Mesenchymal stem cell (in vitro differentiated cells and primary cell): ENCODE measurements at regions not wholly inside any gene's neighbourhood (a gene's known extent, or its start where the extent isn't known, plus 50 kb on each side); places are given as distances from the start of the nearest gene placed in this dataset.

ENCODE experiments used
- DNase-seq: peaks from one replicate; pipeline ENCODE4 v3.0.0-alpha.2; 2013
- H2AFZ ChIP-seq: one replicate; pipeline ENCODE4 v1.6.1; 2013; ENCODE audit warnings: low read depth, mild to moderate bottlenecking, control low read depth, inconsistent platforms, low read length, moderate library complexity
- H2AK5ac ChIP-seq: 2 replicates; pipeline ENCODE4 v1.6.1; 2013; ENCODE audit warnings: low read length, moderate library complexity, mild to moderate bottlenecking, inconsistent platforms; ENCODE audit not compliant: severe bottlenecking
- H2BK120ac ChIP-seq: one replicate; pipeline ENCODE4 v1.6.1; 2013; ENCODE audit warnings: low read depth, mild to moderate bottlenecking, inconsistent platforms, low read length, moderate library complexity
- H2BK12ac ChIP-seq, 2 experiments: one replicate each; pipeline ENCODE4 v1.6.1; 2013; ENCODE audit warnings: inconsistent platforms in 2 of 2, low read length in 2 of 2, mild to moderate bottlenecking in 2 of 2, moderate library complexity in 2 of 2, control low read depth in 1 of 2
- H2BK15ac ChIP-seq: one replicate; pipeline ENCODE4 v1.6.1; 2013; ENCODE audit warnings: mild to moderate bottlenecking, low read depth, inconsistent platforms; ENCODE audit not compliant: poor library complexity, severe bottlenecking
- H2BK5ac ChIP-seq: 2 replicates; pipeline ENCODE4 v1.6.1; 2013; ENCODE audit warnings: low read depth, mild to moderate bottlenecking, low read length, control low read depth, inconsistent platforms; ENCODE audit not compliant: poor library complexity, severe bottlenecking
- H3K14ac ChIP-seq, 2 experiments: one replicate each; pipeline ENCODE4 v1.6.1; 2013; ENCODE audit warnings: inconsistent platforms in 2 of 2, low read length in 2 of 2, control low read depth in 1 of 2, mild to moderate bottlenecking in 1 of 2, moderate library complexity in 1 of 2
- H3K18ac ChIP-seq, 2 experiments: one replicate each; pipeline ENCODE4 v1.6.1; 2013; ENCODE audit warnings: inconsistent platforms in 2 of 2, low read length in 2 of 2, control low read depth in 1 of 2, low read depth in 1 of 2, mild to moderate bottlenecking in 1 of 2
- H3K23ac ChIP-seq, 2 experiments: one replicate each; pipeline ENCODE4 v1.6.1; 2013; ENCODE audit warnings: inconsistent platforms in 2 of 2, low read length in 2 of 2, mild to moderate bottlenecking in 2 of 2, moderate library complexity in 2 of 2, control low read depth in 1 of 2
- H3K27ac ChIP-seq: 2 replicates; pipeline ENCODE4 v1.5.1; 2013; ENCODE audit warnings: mild to moderate bottlenecking, moderate library complexity, low read length, control low read depth, inconsistent platforms; ENCODE audit not compliant: poor library complexity, severe bottlenecking
- H3K27me3 ChIP-seq, 2 experiments: 2 replicates each; pipeline versions ENCODE4 v1.6.1 to v1.7.0; 2013; ENCODE audit warnings: low read length in 2 of 2, mild to moderate bottlenecking in 2 of 2, moderate library complexity in 2 of 2, control low read depth in 1 of 2, inconsistent platforms in 1 of 2; ENCODE audit not compliant: control insufficient read depth in 1 of 2, insufficient read depth in 1 of 2
- H3K36me3 ChIP-seq, 2 experiments: 2 replicates each; pipeline versions ENCODE4 v1.6.1 to v1.7.0; 2013; ENCODE audit warnings: low read length in 2 of 2, control low read depth in 1 of 2, inconsistent platforms in 1 of 2, low read depth in 1 of 2, mild to moderate bottlenecking in 1 of 2; ENCODE audit not compliant: insufficient read depth in 2 of 2, control insufficient read depth in 1 of 2
- H3K4ac ChIP-seq, 2 experiments: one replicate each; pipeline ENCODE4 v1.6.1; 2013; ENCODE audit warnings: inconsistent platforms in 2 of 2, low read length in 2 of 2, mild to moderate bottlenecking in 2 of 2, moderate library complexity in 2 of 2, control low read depth in 1 of 2, low read depth in 1 of 2
- H3K4me1 ChIP-seq: 2 replicates; pipeline ENCODE4 v1.6.1; 2013; ENCODE audit warnings: low read depth, low read length, control low read depth; ENCODE audit not compliant: control insufficient read depth, insufficient read depth
- H3K4me2 ChIP-seq: 2 replicates; pipeline ENCODE4 v1.6.1; 2013; ENCODE audit warnings: low read length, mild to moderate bottlenecking, inconsistent platforms; ENCODE audit not compliant: poor library complexity, severe bottlenecking
- H3K4me3 ChIP-seq, 2 experiments: 2 replicates each; pipeline versions ENCODE4 v1.5.1 to v1.7.0; 2013; ENCODE audit warnings: low read length in 2 of 2, mild to moderate bottlenecking in 2 of 2, control low read depth in 1 of 2, low read depth in 1 of 2; ENCODE audit not compliant: insufficient read depth in 1 of 2
- H3K79me1 ChIP-seq: replicated peaks from 2 replicates; pipeline ENCODE4 v1.6.1; 2013; ENCODE audit warnings: mild to moderate bottlenecking, control low read depth, low read length, inconsistent platforms; ENCODE audit not compliant: poor library complexity, severe bottlenecking
- H3K9ac ChIP-seq: 2 replicates; pipeline ENCODE4 v1.7.0; 2013; ENCODE audit warnings: mild to moderate bottlenecking, low read length, moderate library complexity
- H3K9me3 ChIP-seq: 2 replicates; pipeline ENCODE4 v1.7.0; 2013; ENCODE audit warnings: mild to moderate bottlenecking, low read length; ENCODE audit not compliant: control insufficient read depth
- H4K8ac ChIP-seq: one replicate; pipeline ENCODE4 v1.6.1; 2013; ENCODE audit warnings: inconsistent platforms, mild to moderate bottlenecking, low read length, moderate library complexity
- H4K91ac ChIP-seq: one replicate; pipeline ENCODE4 v1.6.1; 2013; ENCODE audit warnings: mild to moderate bottlenecking, low read length, inconsistent platforms
- WGBS: methylation state at CpG from one replicate; pipeline ENCODE4 v1.1.7; 2013; ENCODE audit warnings: mixed read lengths; 5-methylcytosine and 5-hydroxymethylcytosine counted together

- Histone ChIP-seq H2BK5ac (no peak overlapping the region), H3K4ac (no peak overlapping the region), H3K9me3 (no peaks in the 10 kb centered on the region), H3K36me3 (no peaks in the 10 kb centered on the region), H3K4me2 (no peak overlapping the region), H3K4me3 (no peak overlapping the region), H3K14ac (no peak overlapping the region), H2BK12ac (no peak overlapping the region), H3K27ac (no peak overlapping the region), H2AK5ac (no peak overlapping the region), H2BK15ac (no peak overlapping the region), H3K4me1 (no peaks in the 10 kb centered on the region), H3K18ac (no peak overlapping the region), H3K27me3 (no peaks in the 10 kb centered on the region), H4K91ac (peak overlapping the region; percentile 43), H3K9ac (no peak overlapping the region), H3K79me1 (no peaks in the 10 kb centered on the region), H3K23ac (no peak overlapping the region), H4K8ac (no peak overlapping the region), H2BK120ac (no peak overlapping the region), H2AFZ (no peak overlapping the region)
- 65% methylated on average over 15 of the region's 15 CpGs for WGBS
- DNase-seq = no peak
Measured at GRCh38 chr12:125470838-125471783, 405.9 kb downstream of the AACS start.

- no peaks in the 10 kb centered on the region for H3K27me3 ChIP-seq
- H2BK120ac ChIP-seq = no peak overlapping the region
- H3K18ac ChIP-seq = no peak overlapping the region
- DNase-seq = no peak
- H3K79me1 ChIP-seq = no peaks in the 10 kb centered on the region
- H3K4me1 ChIP-seq = no peaks in the 10 kb centered on the region
- H3K9ac ChIP-seq = no peak overlapping the region
- H3K9me3 ChIP-seq = no peaks in the 10 kb centered on the region
- no peak overlapping the region for H4K8ac ChIP-seq
- H2AK5ac ChIP-seq = no peak overlapping the region
- no peaks in the 10 kb centered on the region for H3K36me3 ChIP-seq
- no peak overlapping the region for H3K4me3 ChIP-seq
- no peak overlapping the region for H2AFZ ChIP-seq
- no peak overlapping the region for H2BK12ac ChIP-seq
- no peak overlapping the region for H3K27ac ChIP-seq
- no peak overlapping the region for H3K4ac ChIP-seq
- no peak overlapping the region for H4K91ac ChIP-seq
- H3K4me2 ChIP-seq = no peak overlapping the region
- H2BK5ac ChIP-seq = no peak overlapping the region
- no peak overlapping the region for H3K23ac ChIP-seq
- no peak overlapping the region for H3K14ac ChIP-seq
- no peak overlapping the region for H2BK15ac ChIP-seq
Measured at GRCh38 chr12:125473501-125473900, 408.3 kb downstream of the AACS start.

- no peak overlapping the region for H4K8ac ChIP-seq
- DNase-seq = no peak
- 68% methylated on average over 3 of the region's 4 CpGs for WGBS
- H4K91ac ChIP-seq = no peak overlapping the region
- no peak overlapping the region for H3K14ac ChIP-seq
- no peak overlapping the region for H3K23ac ChIP-seq
- no peak overlapping the region for H2AFZ ChIP-seq
- H3K18ac ChIP-seq = no peak overlapping the region
- H3K27me3 ChIP-seq = no peaks in the 10 kb centered on the region
- no peak overlapping the region for H2BK120ac ChIP-seq
- no peak overlapping the region for H2AK5ac ChIP-seq
- no peak overlapping the region for H2BK15ac ChIP-seq
- H3K79me1 ChIP-seq = no peaks in the 10 kb centered on the region
- no peak overlapping the region for H2BK5ac ChIP-seq
- no peaks in the 10 kb centered on the region for H3K4me1 ChIP-seq
- H2BK12ac ChIP-seq = no peak overlapping the region
- no peak overlapping the region for H3K4ac ChIP-seq
- no peak overlapping the region for H3K4me3 ChIP-seq
- no peaks in the 10 kb centered on the region for H3K9me3 ChIP-seq
- H3K27ac ChIP-seq = no peak overlapping the region
- H3K9ac ChIP-seq = no peak overlapping the region
- no peaks in the 10 kb centered on the region for H3K36me3 ChIP-seq
- H3K4me2 ChIP-seq = no peak overlapping the region
Measured at GRCh38 chr12:125487336-125487735, 422.1 kb downstream of the AACS start.

- Histone ChIP-seq H3K14ac (no peak overlapping the region), H2BK5ac (no peak overlapping the region), H3K79me1 (no peaks in the 10 kb centered on the region), H3K27me3 (no peaks in the 10 kb centered on the region), H3K9ac (no peak overlapping the region), H3K4me1 (no peaks in the 10 kb centered on the region), H3K18ac (no peak overlapping the region), H3K4me3 (no peak overlapping the region), H2BK15ac (no peak overlapping the region), H4K8ac (no peak overlapping the region), H3K9me3 (no peaks in the 10 kb centered on the region), H3K27ac (no peak overlapping the region), H3K4me2 (no peak overlapping the region), H2BK120ac (no peak overlapping the region), H2AFZ (no peak overlapping the region), H2BK12ac (no peak overlapping the region), H4K91ac (no peak overlapping the region), H3K36me3 (no peaks in the 10 kb centered on the region), H3K4ac (no peak overlapping the region), H2AK5ac (no peak overlapping the region), H3K23ac (no peak overlapping the region)
- no peak for DNase-seq
- 82% methylated on average over 7 of the region's 7 CpGs for WGBS
Measured at GRCh38 chr12:125491553-125491952, 426.3 kb downstream of the AACS start.
